HG03095 (cell line): ENCODE measurements at regions not wholly inside any gene's neighbourhood (a gene's known extent, or its start where the extent isn't known, plus 50 kb on each side); places are given as distances from the start of the nearest gene placed in this dataset.
"Not testable (repeated sequence)": the region's sequence is repeated elsewhere in the genome, so short reads cannot be mapped to it uniquely, and the experiment has no call there.

Experiments
- ATAC-seq: cut with Tn5 transposase; IDR thresholded peaks from one replicate; pipeline ENCODE4 v1.9.1; 2021; ENCODE audit warnings: moderate library complexity; ENCODE audit not compliant: unreplicated experiment

- ATAC-seq: no peak
These were observed 134.9 kb upstream of the NRIP1 start for GRCh38 chr21:15199414-15200383.

GRCh38 chr21:15203740-15204139, 138.9 kb upstream of the NRIP1 start:
- no peak for ATAC-seq

- no peak for ATAC-seq
These were observed 139.6 kb upstream of the NRIP1 start for GRCh38 chr21:15204140-15204969.

DNA sequence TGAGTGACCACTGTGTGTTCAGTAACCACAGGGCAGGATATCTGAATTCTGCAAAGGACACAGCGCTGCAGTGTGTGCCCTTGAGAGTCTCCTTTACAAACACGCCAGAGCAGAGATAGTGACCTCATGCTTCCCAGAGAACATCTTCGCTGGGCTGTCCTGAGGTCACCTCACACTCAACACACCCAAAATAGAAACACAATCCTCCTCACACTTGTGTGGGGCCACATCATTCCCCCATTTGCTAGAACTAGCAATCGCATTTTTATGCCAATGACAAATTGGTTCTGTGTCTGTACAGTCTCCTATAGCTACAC, 140.1 kb upstream of the NRIP1 start:
- ATAC-seq: no peak

DNA sequence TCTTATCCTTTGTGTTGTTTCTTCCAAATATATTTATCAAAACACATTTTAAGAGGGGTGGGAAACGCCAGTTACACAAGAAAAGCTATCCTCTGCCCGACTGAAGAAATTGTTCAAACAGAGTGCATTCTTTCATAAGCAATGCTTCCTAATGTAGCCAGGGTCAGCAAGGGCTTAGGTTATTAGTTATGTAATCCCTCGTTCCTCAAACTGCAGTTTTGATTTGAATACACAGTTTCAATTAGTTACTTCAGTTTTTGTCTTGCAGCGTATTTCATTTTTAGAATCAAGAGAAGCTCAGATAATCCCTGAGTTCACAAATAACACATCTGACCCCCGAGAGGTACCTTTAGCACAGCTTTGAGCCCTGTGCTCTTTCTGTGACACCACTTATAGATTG, 141.7 kb upstream of the NRIP1 start:
- ATAC-seq: peak; percentile 96

DNA sequence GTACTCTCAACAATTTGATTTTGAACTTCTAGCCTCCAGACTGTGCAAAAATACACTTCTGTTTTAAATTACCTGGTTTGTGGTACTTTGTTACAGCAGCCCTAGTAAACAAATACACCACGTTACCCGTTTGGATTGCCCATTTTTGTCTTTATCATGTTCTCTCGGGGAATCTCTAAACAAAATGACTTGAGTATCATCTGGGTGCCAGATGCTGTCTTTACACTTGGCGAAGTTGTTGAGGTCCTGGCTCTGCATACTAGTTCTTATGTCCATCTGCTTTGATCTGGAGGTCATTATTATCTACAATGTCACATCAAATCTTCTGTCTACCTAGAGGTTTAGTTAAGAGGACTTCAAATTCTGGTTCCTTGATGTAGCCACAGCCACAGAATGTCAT, 142.4 kb upstream of the NRIP1 start:
- no peak for ATAC-seq

GRCh38 chr21:15207635-15208370, 143.0 kb upstream of the NRIP1 start:
- no peak for ATAC-seq

- ATAC-seq: no peak
These were observed 144.0 kb upstream of the NRIP1 start for GRCh38 chr21:15208786-15209185.

GRCh38 chr21:15209224-15209623, 144.4 kb upstream of the NRIP1 start:
- no peak for ATAC-seq

DNA sequence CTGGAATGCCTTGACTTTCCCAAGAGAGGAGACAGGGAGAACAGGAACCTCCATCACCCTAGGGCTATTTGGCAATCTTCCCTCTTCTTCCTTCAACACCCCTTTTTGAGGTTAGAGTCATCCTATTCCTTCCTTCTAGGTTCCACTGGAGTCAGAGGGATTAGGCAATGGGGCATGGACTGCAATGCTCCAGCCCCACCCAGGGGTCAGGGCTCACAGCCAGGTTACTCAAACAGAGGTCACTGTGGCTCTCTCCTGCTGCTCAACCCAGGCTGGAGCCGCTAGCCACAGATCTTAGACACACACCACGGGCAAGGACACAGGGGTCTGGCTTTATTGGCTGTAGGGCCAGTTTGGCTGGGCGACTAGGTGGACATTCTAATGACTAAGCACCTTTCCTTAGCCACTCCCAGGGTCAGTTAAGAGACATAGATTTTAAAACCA, 145.5 kb upstream of the NRIP1 start:
- no peak for ATAC-seq

DNA sequence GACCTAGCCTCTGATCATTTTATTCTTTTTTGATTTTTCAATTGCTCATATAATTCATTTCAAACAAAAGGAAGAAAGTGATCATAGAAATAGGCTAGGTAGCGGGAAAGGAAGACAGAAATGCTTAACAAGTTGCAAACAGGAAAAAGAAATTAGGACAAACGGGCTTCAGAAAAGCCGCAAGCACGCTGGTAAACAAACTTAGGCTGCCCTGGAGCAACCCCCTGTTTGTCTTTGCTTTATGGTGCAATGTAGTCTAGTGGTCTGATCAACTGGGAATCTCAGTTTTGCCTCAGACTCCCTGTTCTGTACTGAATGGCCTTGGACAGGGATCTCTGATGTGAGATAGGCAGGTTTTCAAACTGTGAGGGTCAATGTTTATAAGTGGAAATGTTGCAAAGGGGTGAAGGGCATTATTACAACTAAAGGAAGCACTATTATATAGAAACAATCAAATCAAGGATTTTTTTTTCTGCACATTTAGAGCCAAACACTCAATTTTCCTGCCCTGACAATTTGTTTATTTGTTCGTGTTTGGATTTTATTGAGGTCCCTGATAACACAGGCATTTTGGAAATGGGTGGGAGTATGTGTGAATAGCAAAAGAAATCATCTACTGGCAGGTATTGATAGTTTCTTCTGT, 146.8 kb upstream of the NRIP1 start:
- no peak for ATAC-seq

GRCh38 chr21:15212206-15212605, 147.4 kb upstream of the NRIP1 start:
- no peak for ATAC-seq

GRCh38 chr21:15218476-15218875, 153.7 kb upstream of the NRIP1 start:
- ATAC-seq: not testable (repeated sequence)

- ATAC-seq: no peak
These were observed 154.2 kb upstream of the NRIP1 start for GRCh38 chr21:15219039-15219438.

DNA sequence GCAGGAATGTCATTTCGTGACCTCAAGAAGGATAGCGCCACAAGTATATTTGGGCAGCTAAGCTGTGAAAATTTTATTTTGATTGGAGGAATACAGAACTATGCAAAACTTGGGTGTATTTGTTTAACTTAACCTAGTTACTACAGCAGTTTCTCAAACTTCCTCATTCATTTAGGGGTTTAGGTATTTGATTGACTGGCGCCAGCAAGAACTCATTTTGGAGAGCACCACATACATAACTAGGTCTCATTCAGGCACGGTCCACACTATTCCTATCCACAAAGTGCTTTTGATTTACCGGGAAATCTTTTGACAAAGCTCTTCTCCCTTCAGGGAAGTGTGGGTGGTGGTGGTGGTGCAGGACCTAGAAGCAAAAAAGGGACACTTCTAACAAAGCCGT, 155.1 kb upstream of the NRIP1 start:
- ATAC-seq: no peak

DNA sequence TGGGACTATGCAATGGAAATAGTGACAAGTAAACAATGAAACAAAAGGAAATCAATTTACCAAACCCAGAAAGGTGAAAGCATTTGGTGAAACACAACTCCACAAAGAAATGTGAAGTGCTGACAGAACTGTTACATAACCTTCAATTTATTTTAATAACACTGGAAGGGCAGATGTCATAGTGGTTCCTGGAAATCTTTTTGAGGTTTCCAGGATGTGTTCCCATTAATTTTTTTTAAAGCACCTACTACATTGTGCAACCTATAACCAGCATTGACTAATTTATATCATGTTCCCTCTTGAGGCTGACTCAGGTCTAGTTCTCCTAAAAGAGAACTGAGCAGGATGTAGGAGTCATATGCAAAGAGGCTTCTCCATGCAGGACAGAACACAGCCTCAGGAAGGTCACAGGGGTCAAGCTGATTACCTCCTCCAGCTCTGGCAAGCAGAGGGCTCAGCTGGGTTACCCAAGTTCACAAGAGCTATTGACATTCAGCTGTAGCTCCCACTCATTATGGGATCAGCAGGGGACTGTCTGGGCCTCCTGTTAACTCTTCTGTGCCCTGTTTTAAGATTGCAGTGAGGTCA, 157.1 kb upstream of the NRIP1 start:
- ATAC-seq: no peak

- ATAC-seq: no peak
These were observed 157.9 kb upstream of the NRIP1 start for GRCh38 chr21:15222707-15223106.

DNA sequence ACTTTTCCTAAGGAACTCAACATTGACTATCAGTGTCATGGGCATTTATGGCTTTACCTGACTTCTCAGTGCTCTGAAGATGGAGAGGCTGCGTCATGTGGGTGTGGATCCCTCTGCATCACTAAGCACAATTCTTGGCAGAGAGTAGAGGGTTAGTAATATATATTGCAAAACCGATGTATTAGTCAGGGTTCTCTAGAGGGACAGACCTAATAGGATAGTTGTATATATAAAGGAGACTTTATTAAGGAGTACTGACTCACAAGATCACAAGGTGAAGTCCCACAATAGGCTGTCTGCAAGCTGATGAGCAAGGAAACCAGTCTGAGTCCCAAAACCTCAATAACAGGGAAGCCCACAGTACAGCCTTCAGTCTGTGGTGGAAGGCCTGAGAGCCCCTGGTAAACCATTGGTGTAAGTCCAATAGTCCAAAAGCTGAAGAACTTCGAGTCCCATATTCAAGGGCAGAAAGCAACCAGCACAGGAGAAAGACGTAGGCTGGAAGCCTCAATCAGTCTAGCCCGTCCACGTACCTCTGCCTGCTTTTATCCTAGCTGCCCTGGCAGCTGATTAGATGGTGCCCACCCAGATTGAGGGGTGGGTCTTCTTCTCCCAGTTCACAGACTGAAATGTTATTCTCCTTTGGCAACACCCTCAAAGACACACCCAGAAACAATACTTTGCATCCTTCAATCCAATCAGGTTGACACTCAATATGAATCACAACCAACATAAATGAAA, 159.7 kb upstream of the NRIP1 start:
- ATAC-seq: no peak

DNA sequence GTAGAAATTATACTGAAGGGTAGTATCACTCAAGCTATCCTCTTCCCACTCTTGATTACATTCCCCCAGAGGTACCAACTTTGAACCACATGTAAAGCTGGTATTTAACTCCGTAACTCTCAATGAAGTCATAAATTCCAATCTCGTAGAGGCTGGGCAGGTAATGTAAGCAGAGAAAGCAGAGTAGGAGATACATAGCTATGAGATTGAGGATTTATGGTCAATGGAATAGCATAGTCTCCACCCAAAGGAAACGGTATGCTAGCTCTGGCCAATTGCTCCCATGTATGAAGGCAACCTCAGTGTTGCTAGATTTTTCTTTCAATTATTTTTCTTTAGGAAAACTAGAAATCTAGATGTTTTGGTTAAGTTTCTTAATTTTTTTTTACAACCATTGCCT, 163.1 kb upstream of the NRIP1 start:
- ATAC-seq: no peak

- ATAC-seq: no peak
These were observed 164.6 kb upstream of the NRIP1 start for GRCh38 chr21:15229390-15229789.
